ENCODE measurements at regions not wholly inside any gene's neighbourhood (a gene's known extent, or its start where the extent isn't known, plus 50 kb on each side); places are given as distances from the start of the nearest gene placed in this dataset.

GRCh38 chr12:69115099-69115498, 124.3 kb upstream of the CPSF6 start:
- Histone ChIP-seq H2BK5ac (ENCODE audit: low read depth, low read length) (no peak overlapping the region), H2AK5ac (ENCODE audit: low read depth, low read length) (no peak overlapping the region), H3K36me3 (ENCODE audit: control insufficient read depth in 2 of 4, insufficient read depth in 4 of 4, low read length in 3 of 4) (no peaks in the 10 kb centered on the region), H4K91ac (replicated peaks; ENCODE audit: insufficient read length, low read length) (no peak overlapping the region), H4K5ac (ENCODE audit: insufficient read length, low read depth, low read length) (no peak overlapping the region), H3K4ac (replicated peaks; ENCODE audit: insufficient read length, low read depth, low read length) (no peak overlapping the region), H3K4me1 (replicated peaks in 1 of 4; ENCODE audit: control insufficient read depth in 3 of 4, insufficient read depth in 4 of 4, low read length in 3 of 4) (no peaks in the 10 kb centered on the region), H2BK15ac (ENCODE audit: low read length) (no peak overlapping the region), H3K56ac (replicated peaks; ENCODE audit: insufficient read length, low read depth, low read length) (no peak overlapping the region), H3K9me3 (ENCODE audit: insufficient read depth in 2 of 2, low read depth in 1 of 2, low read length in 1 of 2) (no peaks in the 10 kb centered on the region), H3K27me3 (replicated peaks in 1 of 4; ENCODE audit: control insufficient read depth in 3 of 4, extremely low read depth in 1 of 4, insufficient read depth in 3 of 4, low read length in 3 of 4) (no peaks in the 10 kb centered on the region), H3K23me2 (ENCODE audit: low read depth, low read length) (no peaks in the 10 kb centered on the region), H3K27ac (ENCODE audit: low read depth, low read length) (no peak overlapping the region), H3K4me3 (ENCODE audit: extremely low read depth in 1 of 4, insufficient read depth in 2 of 4, low read depth in 3 of 4, low read length in 4 of 4) (no peak overlapping the region), H4K8ac (ENCODE audit: extremely low read depth, insufficient read depth, low read length) (no peak overlapping the region), H2BK120ac (replicated peaks; ENCODE audit: low read depth, low read length) (no peak overlapping the region), H3K4me2 (ENCODE audit: insufficient read depth in 1 of 2, low read depth in 2 of 2, low read length in 2 of 2) (no peak overlapping the region), H3K14ac (ENCODE audit: insufficient read length) (no peak overlapping the region), H3K79me1 (ENCODE audit: low read depth, low read length) (no peaks in the 10 kb centered on the region), H3K23ac (ENCODE audit: insufficient read length) (no peak overlapping the region), H2AFZ (ENCODE audit: low read length) (no peak overlapping the region), H4K20me1 (replicated peaks in 1 of 2; ENCODE audit: control insufficient read depth in 1 of 2, insufficient read depth in 2 of 2, low read length in 2 of 2) (no peaks in the 10 kb centered on the region), H2BK12ac (ENCODE audit: low read depth, low read length) (no peak overlapping the region), H3K79me2 (ENCODE audit: control insufficient read depth in 1 of 2, insufficient read depth in 2 of 2, low read length in 2 of 2) (no peaks in the 10 kb centered on the region), H3K18ac (ENCODE audit: extremely low read depth, low read length) (no peak overlapping the region), H3K9ac (replicated peaks in 1 of 4; ENCODE audit: extremely low read depth in 1 of 4, low read depth in 3 of 4, low read length in 3 of 4) (no peak overlapping the region), H2BK20ac (ENCODE audit: low read length) (no peak overlapping the region)
- TF ChIP-seq MAFK (IDR thresholded peaks at IDR 0.05; ENCODE audit: low read depth, low read length) (no peak), SIX5 (IDR thresholded peaks at IDR 0.05; ENCODE audit: low read depth, low read length) (no peak), KDM1A (IDR thresholded peaks at IDR 0.05; ENCODE audit: borderline replicate concordance, low read length) (no peak), POLR2AphosphoS5 (IDR thresholded peaks at IDR 0.05; ENCODE audit: low read depth, low read length) (no peak), JUN (IDR thresholded peaks at IDR 0.05; ENCODE audit: low read depth, low read length) (no peak), ZNF274 (IDR thresholded peaks at IDR 0.05; ENCODE audit: borderline replicate concordance, extremely low read depth, low read length) (no peak), POLR2A (IDR thresholded peaks at IDR 0.05; ENCODE audit: control extremely low read depth in 1 of 2, low read depth in 2 of 2, low read length in 2 of 2) (no peak), TBP (IDR thresholded peaks at IDR 0.05; ENCODE audit: low read depth, low read length) (no peak), PHF8 (conservative IDR thresholded peaks at IDR 0.05; ENCODE audit: low read depth, low read length) (no peak)
- WGBS, 2 experiments (ENCODE audit: extremely low coverage in 1 of 2, insufficient coverage in 1 of 2, insufficient read length in 1 of 2, insufficient replicate concordance in 2 of 2, low coverage in 1 of 2, low lambda C conversion rate in 2 of 2, missing lambda C conversion rate in 1 of 2): 55% methylated on average over 3 of the region's 3 CpGs; no CpG with 5 or more reads in 1 of the 2 experiments
- ChIA-PET POLR2A (ENCODE audit: partially characterized antibody) (no interaction called here), CTCF (ENCODE audit: partially characterized antibody) (no interaction called here)
- DNase-seq (ENCODE audit: low read depth in 1 of 2, low spot score in 2 of 2) (no peak), FAIRE-seq (no peak)
